ENCODE measurements at regions not wholly inside any gene's neighbourhood (a gene's known extent, or its start where the extent isn't known, plus 50 kb on each side); places are given as distances from the start of the nearest gene placed in this dataset.
"Not testable (repeated sequence)": the region's sequence is repeated elsewhere in the genome, so short reads cannot be mapped to it uniquely, and the experiment has no call there.

DNA sequence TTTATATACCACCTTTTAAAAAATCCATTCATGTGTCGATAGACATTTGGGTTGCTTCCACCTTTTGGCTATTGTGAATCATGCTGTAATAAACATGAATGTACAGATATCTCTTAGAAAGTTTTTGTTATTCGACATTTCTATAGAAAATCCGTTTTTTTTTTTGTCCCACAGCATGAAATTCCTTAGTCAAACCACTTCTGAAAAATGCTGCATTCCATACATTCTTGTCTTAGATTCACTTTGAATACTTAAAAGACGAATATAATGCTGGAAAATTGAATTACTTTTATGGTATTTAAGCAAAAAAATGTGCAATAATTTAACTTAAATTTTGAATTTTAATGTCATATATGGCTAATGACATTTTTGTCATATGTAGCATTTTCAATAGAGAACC is 1345.5 kb downstream of the TECRL start:
- in situ Hi-C loops (cut with HindIII; ENCODE audit: low pct_unique_long_range_greater_than_20kb, low sequenced_read_pairs): no loop called here
- TF ChIP-seq JUND (IDR thresholded peaks at IDR 0.05; ENCODE audit: low read depth): no peak
- DNase-seq (ENCODE audit: low read depth in 1 of 2, low spot score in 1 of 2): no peak

DNA sequence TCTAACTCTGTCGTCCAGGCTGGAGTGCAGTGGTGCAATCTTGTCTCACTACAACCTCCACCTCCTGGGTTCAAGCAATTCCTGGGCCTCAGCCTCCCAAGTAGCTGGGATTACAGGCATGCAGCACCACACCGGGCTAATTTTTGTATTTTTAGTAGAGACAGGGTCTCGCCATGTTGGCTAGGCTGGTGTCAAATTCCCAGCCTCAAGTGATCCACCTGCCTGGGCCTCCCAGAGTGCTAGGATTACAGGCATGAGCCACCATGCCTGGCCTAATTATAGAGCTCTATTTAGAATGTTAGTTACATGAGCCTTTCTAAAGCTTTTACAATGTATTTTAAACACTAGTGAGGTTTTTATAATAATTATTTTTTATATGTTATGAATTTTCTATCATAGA is 1346.4 kb downstream of the TECRL start:
- DNase-seq (ENCODE audit: low read depth in 1 of 2, low spot score in 1 of 2); in situ Hi-C loops (cut with HindIII; ENCODE audit: low pct_unique_long_range_greater_than_20kb, low sequenced_read_pairs): not testable (repeated sequence)

GRCh38 chr4:63049726-63050125 is 1359.5 kb downstream of the TECRL start:
- TF ChIP-seq JUND (IDR thresholded peaks at IDR 0.05; ENCODE audit: low read depth): no peak
- no peak for DNase-seq (ENCODE audit: low read depth in 1 of 2, low spot score in 1 of 2)
- in situ Hi-C loops (cut with HindIII; ENCODE audit: low pct_unique_long_range_greater_than_20kb, low sequenced_read_pairs): no loop called here

DNA sequence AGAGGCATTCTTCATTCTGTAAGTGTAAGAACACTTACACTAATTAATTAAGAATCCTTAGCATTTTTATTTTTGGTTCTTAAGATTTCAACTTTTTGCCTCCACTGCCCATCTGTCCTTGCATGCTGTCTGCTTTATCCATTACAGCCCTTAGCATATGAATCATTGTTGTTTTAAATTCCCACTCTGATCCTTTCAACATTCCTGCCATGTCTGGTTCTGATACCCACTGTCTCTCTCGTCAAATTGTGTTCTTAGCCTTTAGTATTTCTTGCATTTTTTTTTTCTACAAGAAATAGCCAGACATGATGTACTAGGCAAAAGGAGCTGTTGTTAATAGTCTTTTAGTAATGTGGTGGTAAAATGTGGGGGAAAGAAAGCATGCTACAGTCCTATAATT is 1360.0 kb downstream of the TECRL start:
- DNase-seq (ENCODE audit: low read depth in 1 of 2, low spot score in 1 of 2): no peak
- in situ Hi-C loops (cut with HindIII; ENCODE audit: low pct_unique_long_range_greater_than_20kb, low sequenced_read_pairs): no loop called here
- no peak for TF ChIP-seq JUND (IDR thresholded peaks at IDR 0.05; ENCODE audit: low read depth)

DNA sequence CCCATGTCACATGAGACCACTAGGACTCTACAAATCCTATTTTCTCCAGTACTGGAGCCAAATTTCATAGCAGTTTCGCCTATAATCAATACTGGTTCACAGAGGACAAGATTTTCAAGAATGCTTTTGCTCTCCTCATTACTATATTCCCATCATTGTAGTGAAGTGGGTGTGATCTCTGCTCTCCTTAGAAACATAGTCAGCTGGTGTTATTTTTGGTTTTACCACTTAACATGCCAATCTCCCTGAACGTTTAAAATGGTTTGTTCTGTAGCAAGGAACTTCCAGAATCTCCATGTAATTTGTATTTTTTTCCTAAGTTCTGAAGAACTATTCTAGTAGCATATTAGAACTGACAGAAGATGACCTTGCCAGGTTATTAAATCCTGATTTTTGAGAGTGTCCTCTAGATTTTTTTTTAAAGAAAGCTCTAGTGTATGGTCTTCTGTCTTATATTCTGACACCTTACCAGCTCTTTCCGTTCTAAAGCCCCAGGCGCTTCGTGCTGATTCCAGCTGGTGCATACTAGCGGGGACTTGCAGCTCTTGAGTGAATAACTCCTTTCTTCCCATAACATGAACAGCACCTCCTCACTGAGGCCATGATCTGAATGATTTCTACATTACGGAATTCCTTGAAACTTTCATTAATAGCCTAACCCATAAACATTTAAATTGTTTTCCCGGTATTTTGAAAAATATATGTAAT is 1372.9 kb downstream of the TECRL start:
- peak in 1 of 2 experiments; percentile 11 for DNase-seq (ENCODE audit: low read depth in 1 of 2, low spot score in 1 of 2)
- no peak for TF ChIP-seq JUND (IDR thresholded peaks at IDR 0.05; ENCODE audit: low read depth)
- in situ Hi-C loops (cut with HindIII; ENCODE audit: low pct_unique_long_range_greater_than_20kb, low sequenced_read_pairs): no loop called here

- DNase-seq (ENCODE audit: low read depth in 1 of 2, low spot score in 1 of 2): no peak
- in situ Hi-C loops (cut with HindIII; ENCODE audit: low pct_unique_long_range_greater_than_20kb, low sequenced_read_pairs): no loop called here
- TF ChIP-seq JUND (IDR thresholded peaks at IDR 0.05; ENCODE audit: low read depth): no peak
These were observed 1379.9 kb downstream of the TECRL start for GRCh38 chr4:63029380-63029779.

GRCh38 chr4:63020661-63021060 is 1388.6 kb downstream of the TECRL start:
- in situ Hi-C loops (cut with HindIII; ENCODE audit: low pct_unique_long_range_greater_than_20kb, low sequenced_read_pairs): no loop called here
- TF ChIP-seq JUND (IDR thresholded peaks at IDR 0.05; ENCODE audit: low read depth): no peak
- DNase-seq (ENCODE audit: low read depth in 1 of 2, low spot score in 1 of 2): no peak

GRCh38 chr4:63017300-63017699 is 1392.0 kb downstream of the TECRL start:
- TF ChIP-seq JUND (IDR thresholded peaks at IDR 0.05; ENCODE audit: low read depth): no peak
- in situ Hi-C loops (cut with HindIII; ENCODE audit: low pct_unique_long_range_greater_than_20kb, low sequenced_read_pairs): no loop called here
- DNase-seq (ENCODE audit: low read depth in 1 of 2, low spot score in 1 of 2): no peak

GRCh38 chr4:62970846-62971245 is 1438.4 kb downstream of the TECRL start:
- peak in 1 of 2 experiments; percentile 41 for DNase-seq (ENCODE audit: low read depth in 1 of 2, low spot score in 1 of 2)
- no peak for TF ChIP-seq JUND (IDR thresholded peaks at IDR 0.05; ENCODE audit: low read depth)
- in situ Hi-C loops (cut with HindIII; ENCODE audit: low pct_unique_long_range_greater_than_20kb, low sequenced_read_pairs): no loop called here

GRCh38 chr4:62960415-62960814 is 1448.8 kb downstream of the TECRL start:
- in situ Hi-C loops (cut with HindIII; ENCODE audit: low pct_unique_long_range_greater_than_20kb, low sequenced_read_pairs): no loop called here
- no peak for DNase-seq (ENCODE audit: low read depth in 1 of 2, low spot score in 1 of 2)
- TF ChIP-seq JUND (IDR thresholded peaks at IDR 0.05; ENCODE audit: low read depth): no peak

GRCh38 chr4:62953752-62954151 is 1455.5 kb downstream of the TECRL start:
- no peak for TF ChIP-seq JUND (IDR thresholded peaks at IDR 0.05; ENCODE audit: low read depth)
- DNase-seq (ENCODE audit: low read depth in 1 of 2, low spot score in 1 of 2): peak in 1 of 2 experiments; percentile 9
- in situ Hi-C loops (cut with HindIII; ENCODE audit: low pct_unique_long_range_greater_than_20kb, low sequenced_read_pairs): no loop called here

DNA sequence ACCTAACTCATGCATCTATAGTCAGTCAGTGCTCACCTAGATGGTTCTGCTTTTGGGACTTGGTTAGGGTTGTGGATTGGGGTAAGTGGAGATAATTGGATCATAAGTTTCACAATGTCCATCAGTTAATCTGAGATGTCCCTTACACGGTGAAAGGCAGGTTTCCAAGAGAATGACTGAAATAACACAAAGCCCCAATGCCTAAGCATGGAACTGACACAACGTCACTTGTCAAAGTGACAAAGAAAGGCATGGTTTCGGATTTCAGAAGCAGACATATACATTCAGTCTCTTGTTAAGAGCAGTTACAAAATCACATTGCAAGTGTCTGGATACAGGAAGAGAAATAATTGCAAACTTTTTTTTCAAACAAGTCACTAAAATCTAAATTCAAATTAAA is 1456.9 kb downstream of the TECRL start:
- TF ChIP-seq JUND (IDR thresholded peaks at IDR 0.05; ENCODE audit: low read depth): no peak
- DNase-seq (ENCODE audit: low read depth in 1 of 2, low spot score in 1 of 2): no peak
- in situ Hi-C loops (cut with HindIII; ENCODE audit: low pct_unique_long_range_greater_than_20kb, low sequenced_read_pairs): no loop called here

DNA sequence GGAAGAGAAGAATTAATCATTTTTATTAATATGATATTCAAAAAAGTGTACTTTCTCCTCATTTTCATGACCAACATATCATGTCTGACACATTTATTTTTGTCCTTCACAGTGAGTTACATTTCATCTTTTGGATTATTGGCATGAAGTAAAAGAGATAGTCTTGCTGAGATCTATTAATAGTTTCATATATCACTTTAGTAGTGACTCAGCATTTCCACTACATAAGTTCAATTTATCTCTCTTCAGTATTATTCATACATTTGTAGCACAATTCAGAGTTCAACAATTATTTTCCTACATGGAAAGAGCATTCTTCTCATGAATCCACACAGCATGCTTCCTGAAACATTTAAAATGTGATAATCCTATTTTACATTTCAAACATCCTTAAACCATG is 1461.1 kb downstream of the TECRL start:
- in situ Hi-C loops (cut with HindIII; ENCODE audit: low pct_unique_long_range_greater_than_20kb, low sequenced_read_pairs): no loop called here
- TF ChIP-seq JUND (IDR thresholded peaks at IDR 0.05; ENCODE audit: low read depth): no peak

GRCh38 chr4:62940229-62940628 is 1469.0 kb downstream of the TECRL start:
- no peak for DNase-seq (ENCODE audit: low read depth in 1 of 2, low spot score in 1 of 2)
- in situ Hi-C loops (cut with HindIII; ENCODE audit: low pct_unique_long_range_greater_than_20kb, low sequenced_read_pairs): no loop called here
- TF ChIP-seq JUND (IDR thresholded peaks at IDR 0.05; ENCODE audit: low read depth): no peak

More for the DNA sequence above, 1461.1 kb downstream of the TECRL start:
- no peak for DNase-seq (ENCODE audit: low read depth in 1 of 2, low spot score in 1 of 2)

Measured in T47D (cell line).